HCT116 (cell line): ENCODE measurements at regions not wholly inside any gene's neighbourhood (a gene's known extent, or its start where the extent isn't known, plus 50 kb on each side); places are given as distances from the start of the nearest gene placed in this dataset.

Source experiments
- ATAC-seq: fragments of 200-7000 bp; cut with Tn5 transposase; 2 replicates; pipeline ENCODE4 v1.9.1; 2020; ENCODE audit warnings: mild to moderate bottlenecking, moderate library complexity
- BruUV-seq: library from RNA; stranded (reverse); fragments of 400-500 nt; replicated peaks from 2 replicates; lab custom pipeline; 2021; lab: Mats Ljungman, UMichigan
- CTCF ChIA-PET: fragments of 300-600 bp; sonication (Branson Sonifier 250); formaldehyde crosslinking; loops from one replicate; lab custom pipeline; 2021; ENCODE audit warnings: antibody characterized with exemption; lab: Charles Lee
- POLR2A ChIA-PET: fragments of 300-600, 350-600 bp; sonication (Branson Sonifier 250); formaldehyde crosslinking; loops from one replicate; lab custom pipeline; 2021; ENCODE audit warnings: antibody characterized with exemption; lab: Charles Lee
- RAD21 ChIA-PET, 2 experiments: fragments of 300-600 bp; sonication (Branson Sonifier 250); formaldehyde crosslinking; loops; one replicate each; lab custom pipeline; 2023; ENCODE audit warnings: low total read pairs in 2 of 2; ENCODE audit not compliant: uncharacterized antibody in 2 of 2, unreplicated experiment in 2 of 2, low non-redundant PET in 1 of 2; lab: Charles Lee
- DNase-seq: peaks from one replicate; pipeline ENCODE4 v3.0.0-alpha.2; 2010; ENCODE audit warnings: low read depth, low spot score
- H2AFZ ChIP-seq: fragments of 200-600 bp; shearing (Covaris generic), sonication (generic); 2 replicates; pipeline ENCODE4 v1.6.1; 2017; ENCODE audit warnings: low read depth, mixed run types, mixed read lengths, antibody characterized with exemption, low read length; ENCODE audit not compliant: poor library complexity, severe bottlenecking
- H3K27ac ChIP-seq: 2 replicates; pipeline ENCODE4 v1.5.1; 2012; ENCODE audit warnings: low read depth, low read length
- H3K27me3 ChIP-seq: fragments of 200-600 bp; sonication (generic); 2 replicates; pipeline ENCODE4 v1.6.1; 2016; ENCODE audit warnings: mixed run types, low read length, mixed read lengths; ENCODE audit not compliant: insufficient read depth
- H3K36me3 ChIP-seq, 2 experiments: fragments of 200-500 bp in 1 of 2; fragments of 200-600 bp in 1 of 2; sonication (Bioruptor generic) in 1 of 2; sonication (generic) in 1 of 2; 2 replicates each; pipeline versions ENCODE4 v1.5.1 to v1.6.1; 2014 to 2016; ENCODE audit warnings: low read length in 2 of 2, inconsistent platforms in 1 of 2, mixed read lengths in 1 of 2, mixed run types in 1 of 2; ENCODE audit not compliant: insufficient read depth in 2 of 2, control insufficient read depth in 1 of 2
- H3K4me1 ChIP-seq, 2 experiments: fragments of 200-600 bp in 1 of 2; sonication (generic) in 1 of 2; 2 replicates each; pipeline versions ENCODE4 v1.5.1 to v1.6.1; 2012 to 2017; ENCODE audit warnings: low read length in 2 of 2, inconsistent platforms in 1 of 2, mild to moderate bottlenecking in 1 of 2, mixed read lengths in 1 of 2, mixed run types in 1 of 2, moderate library complexity in 1 of 2; ENCODE audit not compliant: insufficient read depth in 2 of 2, control insufficient read depth in 1 of 2
- H3K4me2 ChIP-seq: fragments of 200-600 bp; sonication (generic); 2 replicates; pipeline ENCODE4 v1.6.1; 2017; ENCODE audit warnings: mixed run types, low read length, mixed read lengths
- H3K4me3 ChIP-seq, 2 experiments: fragments of 200-600 bp in 1 of 2; sonication (generic) in 1 of 2; replicated peaks in 1 of 2; 2 replicates each; pipeline ENCODE4 v1.5.1; 2011 to 2016; ENCODE audit warnings: low read length in 2 of 2, control low read depth in 1 of 2, low read depth in 1 of 2, mild to moderate bottlenecking in 1 of 2, mixed read lengths in 1 of 2, mixed run types in 1 of 2
- H3K79me2 ChIP-seq: fragments of 200-600 bp; sonication (generic); 2 replicates; pipeline ENCODE4 v1.6.1; 2017; ENCODE audit warnings: mild to moderate bottlenecking, mixed run types, low read length, moderate library complexity, mixed read lengths; ENCODE audit not compliant: insufficient read depth
- H3K9ac ChIP-seq: fragments of 200-600 bp; sonication (generic); 2 replicates; pipeline ENCODE4 v1.6.1; 2016; ENCODE audit warnings: low read length, mixed read lengths
- H3K9me2 ChIP-seq: fragments of 200-600 bp; sonication (generic), shearing (Covaris generic); 2 replicates; pipeline ENCODE4 v1.6.1; 2017; ENCODE audit warnings: mixed run types, mild to moderate bottlenecking, moderate library complexity; ENCODE audit not compliant: insufficient read depth
- H3K9me3 ChIP-seq, 2 experiments: fragments of 200-500 bp in 1 of 2; fragments of 200-600 bp in 1 of 2; sonication (Bioruptor generic) in 1 of 2; sonication (generic) in 1 of 2; 2 replicates each; pipeline ENCODE4 v1.6.1; 2014 to 2017; ENCODE audit warnings: low read length in 2 of 2, mixed read lengths in 2 of 2, inconsistent platforms in 1 of 2, low read depth in 1 of 2, mild to moderate bottlenecking in 1 of 2, mixed run types in 1 of 2, moderate library complexity in 1 of 2; ENCODE audit not compliant: control insufficient read depth in 1 of 2, insufficient read depth in 1 of 2
- H4K20me1 ChIP-seq: fragments of 200-600 bp; sonication (generic), shearing (Covaris generic); 2 replicates; pipeline ENCODE4 v1.6.1; 2017; ENCODE audit warnings: mixed run types, mild to moderate bottlenecking, moderate library complexity; ENCODE audit not compliant: insufficient read depth
- ATF3 ChIP-seq: IDR thresholded peaks from 2 replicates; pipeline ENCODE4 v1.6.1; 2012
- CBX3 ChIP-seq: IDR thresholded peaks from 2 replicates; pipeline ENCODE4 v1.6.1; 2012; ENCODE audit warnings: low read depth
- CEBPB ChIP-seq: IDR thresholded peaks from 2 replicates; pipeline ENCODE4 v1.6.1; 2012; ENCODE audit warnings: low read depth
- EGR1 ChIP-seq: IDR thresholded peaks from 2 replicates; pipeline ENCODE4 v1.6.1; 2012; ENCODE audit warnings: low read depth
- ELF1 ChIP-seq: IDR thresholded peaks from 2 replicates; pipeline ENCODE4 v1.6.1; 2012; ENCODE audit warnings: low read depth, borderline replicate concordance
- EZH2 ChIP-seq: fragments of 200-600 bp; sonication (generic); IDR thresholded peaks from 2 replicates; pipeline ENCODE4 v1.6.1; 2017; ENCODE audit warnings: antibody characterized with exemption, mixed run types
- EZH2phosphoT487 ChIP-seq: fragments of 200-600 bp; IDR thresholded peaks from 2 replicates; pipeline ENCODE4 v1.6.1; 2018; ENCODE audit warnings: antibody characterized with exemption, borderline replicate concordance
- FOSL1 ChIP-seq: IDR thresholded peaks from 2 replicates; pipeline ENCODE4 v1.6.1; 2012; ENCODE audit warnings: low read depth
- JUND ChIP-seq: IDR thresholded peaks from 2 replicates; pipeline ENCODE4 v1.6.1; 2012
- MAX ChIP-seq: IDR thresholded peaks from 2 replicates; pipeline ENCODE4 v1.6.1; 2012
- POLR2A ChIP-seq: IDR thresholded peaks from 2 replicates; pipeline ENCODE4 v1.7.0; 2011; ENCODE audit warnings: borderline replicate concordance; ENCODE audit not compliant: insufficient read depth, insufficient read length; ENCODE audit errors: extremely low read depth
- POLR2AphosphoS5 ChIP-seq: IDR thresholded peaks from 2 replicates; pipeline ENCODE4 v1.6.1; 2011; ENCODE audit warnings: mild to moderate bottlenecking, low read depth, low read length, moderate library complexity
- RAD21 ChIP-seq: IDR thresholded peaks from 2 replicates; pipeline ENCODE4 v1.6.1; 2012; ENCODE audit warnings: low read depth, mild to moderate bottlenecking
- SIN3A ChIP-seq: IDR thresholded peaks from 2 replicates; pipeline ENCODE4 v1.6.1; 2012; ENCODE audit warnings: low read depth
- SP1 ChIP-seq: IDR thresholded peaks from 2 replicates; pipeline ENCODE4 v1.6.1; 2012; ENCODE audit warnings: low read depth
- TCF7L2 ChIP-seq: IDR thresholded peaks from 2 replicates; pipeline ENCODE4 v1.7.0; 2011; ENCODE audit warnings: borderline replicate concordance, inconsistent platforms; ENCODE audit not compliant: insufficient read depth, insufficient read length; ENCODE audit errors: extremely low read depth
- YY1 ChIP-seq: IDR thresholded peaks from 2 replicates; pipeline ENCODE4 v1.6.1; 2011; ENCODE audit warnings: low read length, low read depth, moderate library complexity, mild to moderate bottlenecking; ENCODE audit not compliant: insufficient replicate concordance; ENCODE audit errors: extremely low read depth
- ZBTB33 ChIP-seq: IDR thresholded peaks from 2 replicates; pipeline ENCODE4 v1.6.1; 2011; ENCODE audit warnings: mild to moderate bottlenecking, low read length, moderate library complexity; ENCODE audit not compliant: insufficient replicate concordance; ENCODE audit errors: extremely low read depth
- ZFX ChIP-seq: fragments of 450-650 bp; IDR thresholded peaks from 2 replicates; pipeline ENCODE4 v1.6.1; 2017
- ZNF274 ChIP-seq: fragments of 200-500 bp; sonication (Bioruptor generic); IDR thresholded peaks from 2 replicates; pipeline ENCODE4 v1.6.1; 2014; ENCODE audit warnings: mild to moderate bottlenecking, low read depth, low read length, inconsistent platforms
- intact Hi-C: fragments of 100-400 bp; cut with micrococcal nuclease; formaldehyde crosslinking; loops from 2 replicates; pipeline ENCODE4 v1.10.0; 2022

DNA sequence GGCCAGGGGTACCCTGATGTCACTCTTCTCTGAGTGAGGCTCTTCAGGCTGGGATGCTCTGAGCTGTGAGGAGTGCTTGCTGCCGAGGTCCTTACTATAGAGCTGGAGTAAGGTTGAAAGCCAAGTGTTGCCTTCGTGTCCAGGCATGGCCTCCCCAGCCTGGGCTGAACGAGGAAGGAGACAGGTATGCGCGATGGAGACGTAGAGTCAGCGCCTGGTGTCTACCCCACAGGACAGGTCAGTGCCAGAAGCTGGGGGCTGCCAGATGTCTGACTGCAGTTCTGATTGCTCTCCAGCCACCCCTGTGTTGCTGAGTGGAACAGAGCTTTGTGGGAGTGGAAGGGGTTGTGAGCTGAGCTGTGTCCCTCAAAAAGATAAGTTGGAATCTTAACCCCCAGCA, 135.8 kb upstream of the AJAP1 start:
- Histone ChIP-seq H4K20me1 (no peaks in the 10 kb centered on the region), H3K36me3 (no peaks in the 10 kb centered on the region), H3K4me3 (no peak overlapping the region), H3K9me3 (no peaks in the 10 kb centered on the region; a peak in 1 of 4 replicates), H3K9me2 (no peaks in the 10 kb centered on the region), H3K4me2 (no peak overlapping the region), H3K27me3 (no peaks in the 10 kb centered on the region), H3K79me2 (no peaks in the 10 kb centered on the region), H3K9ac (no peak overlapping the region), H3K4me1 (no peaks in the 10 kb centered on the region), H3K27ac (no peak overlapping the region), H2AFZ (no peak overlapping the region)
- no peak for DNase-seq
- ChIA-PET POLR2A (no interaction called here), RAD21 (no interaction called here), CTCF (no interaction called here)
- TF ChIP-seq CBX3 (no peak), POLR2AphosphoS5 (no peak), ELF1 (no peak), FOSL1 (no peak), TCF7L2 (no peak), JUND (no peak), CEBPB (no peak), ATF3 (no peak), POLR2A (no peak), EZH2phosphoT487 (no peak), EZH2 (no peak), SP1 (no peak)
- ATAC-seq = no peak
- BruUV-seq = no TSS peak
- intact Hi-C loops = no loop called here

DNA sequence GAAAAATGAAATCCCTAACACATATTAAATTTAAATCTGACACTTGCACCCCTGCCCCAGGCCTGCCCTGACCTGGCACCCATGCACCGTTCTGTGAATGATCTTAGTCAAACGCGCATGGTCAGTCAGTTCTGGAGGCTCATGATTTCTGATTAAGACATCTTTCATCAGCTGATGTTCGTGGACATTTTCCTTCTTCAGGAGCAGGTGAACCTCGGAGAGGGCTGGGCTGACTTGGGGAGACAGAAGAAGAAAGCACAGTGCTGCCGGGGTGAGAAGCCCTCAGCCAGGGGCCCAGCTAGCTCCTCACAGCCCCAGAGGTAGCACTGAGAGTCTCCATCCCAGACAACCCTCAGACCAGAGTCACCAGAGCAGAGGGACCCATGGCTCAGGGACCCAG, 134.5 kb upstream of the AJAP1 start:
- no peaks in the 10 kb centered on the region for H3K79me2 ChIP-seq
- TF ChIP-seq ZNF274 (no peak), JUND (no peak), CEBPB (no peak), ELF1 (no peak), ZBTB33 (no peak), SIN3A (no peak), FOSL1 (no peak), EZH2 (no peak), SP1 (no peak), TCF7L2 (no peak), ZFX (no peak), MAX (no peak), ATF3 (no peak), EGR1 (no peak), YY1 (no peak), RAD21 (no peak), POLR2A (no peak)
- TF ChIP-seq, all 23 proteins: peak for 0
- ChIA-PET CTCF (no interaction called here), RAD21 (no interaction called here), POLR2A (no interaction called here)
- Histone ChIP-seq H3K27ac (no peak overlapping the region), H3K4me2 (no peak overlapping the region), H3K9ac (no peak overlapping the region), H3K9me2 (no peaks in the 10 kb centered on the region), H4K20me1 (no peaks in the 10 kb centered on the region), H3K36me3 (no peaks in the 10 kb centered on the region), H2AFZ (no peak overlapping the region), H3K9me3 (no peaks in the 10 kb centered on the region; a peak in 1 of 4 replicates), H3K4me3 (no peak overlapping the region), H3K27me3 (no peaks in the 10 kb centered on the region), H3K4me1 (no peaks in the 10 kb centered on the region)
- no peak for ATAC-seq
- DNase-seq = no peak
- BruUV-seq = no TSS peak
- intact Hi-C loops = no loop called here
